DMS79 (cell line): ENCODE measurements at regions not wholly inside any gene's neighbourhood (a gene's known extent, or its start where the extent isn't known, plus 50 kb on each side); places are given as distances from the start of the nearest gene placed in this dataset.

Source experiments
- DNase-seq: peaks from one replicate; lab custom pipeline; 2025; lab: John Stamatoyannopoulos, UW

DNA sequence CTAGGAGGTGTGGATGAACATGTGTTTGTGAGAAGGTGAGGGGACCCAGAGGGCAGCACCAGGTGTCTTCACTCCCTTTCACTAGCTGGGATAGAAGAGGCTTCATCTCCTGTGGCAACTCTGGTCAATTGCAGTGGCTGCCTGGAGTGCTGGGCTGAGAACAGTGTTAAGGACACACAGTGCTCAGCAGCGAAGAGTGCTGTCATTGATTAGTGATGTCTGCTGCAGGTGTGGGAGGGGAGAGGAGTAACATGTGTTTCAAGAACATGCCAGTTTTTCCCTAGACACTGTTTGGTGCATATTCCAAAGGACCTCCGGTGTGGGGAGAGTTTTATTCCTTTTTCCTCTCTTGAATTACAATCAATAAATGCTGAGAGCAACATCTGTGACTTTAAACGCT, 95.9 kb upstream of the CXCR4 start:
- no peak for DNase-seq

DNA sequence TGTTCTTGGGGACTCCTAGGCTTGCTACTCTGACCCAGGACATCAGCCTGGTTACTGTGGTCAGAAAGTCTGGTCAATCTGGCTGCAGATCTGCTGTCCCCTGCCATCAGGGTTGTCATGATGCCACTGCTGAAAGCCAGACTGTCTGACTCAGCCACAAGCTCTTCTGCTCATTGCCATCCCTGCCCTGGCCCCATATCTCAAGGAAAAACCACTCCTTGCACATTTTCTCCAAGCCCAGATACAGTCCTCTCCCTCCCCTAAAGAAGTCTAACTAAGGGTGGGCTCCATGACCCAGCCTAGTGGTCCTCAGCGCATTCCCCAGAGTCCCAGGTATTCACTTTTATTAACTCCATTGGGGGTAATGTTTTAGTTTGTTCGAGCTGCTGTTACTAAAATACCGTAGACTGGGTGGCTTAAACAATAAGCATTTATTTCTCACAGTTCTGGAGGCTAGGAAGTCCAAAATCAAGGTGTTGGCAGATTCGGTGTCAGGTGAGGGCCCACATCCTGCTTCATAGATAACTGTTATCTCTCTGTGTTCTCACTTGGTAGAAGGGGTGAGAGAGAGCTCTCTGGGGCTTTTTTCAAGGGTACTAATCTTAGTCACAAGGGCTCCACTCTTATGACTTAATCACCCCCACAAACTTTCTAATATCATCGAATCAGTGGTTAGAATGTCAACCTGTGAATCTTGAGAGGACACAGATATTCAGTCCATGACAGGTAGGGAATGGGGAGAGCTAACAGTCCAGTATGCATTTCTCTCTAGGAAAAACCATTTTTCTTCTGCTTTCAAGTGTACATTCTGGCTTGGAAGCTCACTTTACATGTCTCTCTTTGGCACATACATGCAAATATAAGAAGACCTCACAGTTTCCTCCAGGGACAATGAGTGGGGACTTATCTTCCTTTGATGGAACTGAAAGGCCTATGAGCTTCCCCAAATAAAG, 94.8 kb upstream of the CXCR4 start:
- DNase-seq = no peak

GRCh38 chr2:136211701-136212100, 93.8 kb upstream of the CXCR4 start:
- DNase-seq = no peak

- DNase-seq = no peak
These were observed 92.9 kb upstream of the CXCR4 start for GRCh38 chr2:136210822-136211221.

DNA sequence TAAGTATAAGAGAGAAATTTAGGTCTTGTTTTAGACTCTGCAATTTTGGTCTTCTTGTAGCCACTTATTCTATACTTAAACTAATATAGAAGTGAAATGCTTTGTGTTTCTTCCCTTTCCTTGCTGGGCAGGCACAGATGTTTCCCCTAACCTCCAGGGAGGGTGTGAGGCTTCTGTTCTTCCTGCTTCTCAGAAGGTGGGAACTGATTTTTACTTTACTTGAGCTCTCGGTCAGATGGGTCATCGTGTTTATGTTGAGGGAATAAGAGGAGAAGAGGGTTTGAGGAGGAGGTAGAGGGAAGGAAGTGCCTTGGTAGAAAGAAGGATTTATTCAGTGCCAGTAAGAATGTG, 92.5 kb upstream of the CXCR4 start:
- no peak for DNase-seq

DNA sequence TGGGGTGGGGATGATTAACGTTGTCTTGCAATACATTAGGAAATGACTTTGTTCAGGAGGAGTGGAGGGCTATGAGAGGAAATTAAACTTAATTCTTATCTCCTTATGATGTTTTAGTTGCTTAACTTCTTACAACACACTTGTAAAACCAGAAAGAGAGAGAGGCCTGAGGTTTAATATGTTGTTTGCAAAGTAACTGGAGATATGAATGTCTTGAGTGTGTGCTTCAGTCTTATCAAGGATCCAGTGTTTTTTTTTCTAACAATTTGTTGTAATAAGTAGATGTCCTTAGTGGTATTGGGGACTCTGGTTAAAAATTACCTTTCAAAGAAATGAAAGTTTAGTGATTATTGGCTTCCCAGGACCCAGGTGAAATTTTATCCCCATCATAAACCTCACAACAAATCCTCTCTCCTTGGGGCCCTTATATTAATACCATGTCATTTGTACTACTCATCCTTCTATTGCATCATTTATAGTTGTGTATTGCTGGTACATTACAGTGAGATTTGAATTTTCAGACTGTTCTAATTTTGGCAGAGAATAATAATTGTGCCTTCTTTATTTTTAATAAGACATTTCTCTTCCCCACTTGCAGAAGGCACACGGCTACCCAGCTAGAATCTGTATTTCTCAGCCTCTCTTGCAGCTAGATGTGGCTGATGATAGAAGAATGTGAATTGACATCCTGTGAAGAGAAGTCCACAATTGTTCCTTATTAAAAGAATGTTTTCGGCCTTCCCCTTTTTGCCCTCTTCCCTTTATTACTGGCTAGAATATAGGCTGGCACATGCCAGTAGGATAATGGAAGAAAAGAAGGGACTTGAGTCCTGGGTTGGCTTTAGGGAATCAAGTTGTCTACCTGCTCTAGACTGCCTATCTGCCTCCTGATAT, 91.9 kb upstream of the CXCR4 start:
- peak; percentile 93 for DNase-seq

DNA sequence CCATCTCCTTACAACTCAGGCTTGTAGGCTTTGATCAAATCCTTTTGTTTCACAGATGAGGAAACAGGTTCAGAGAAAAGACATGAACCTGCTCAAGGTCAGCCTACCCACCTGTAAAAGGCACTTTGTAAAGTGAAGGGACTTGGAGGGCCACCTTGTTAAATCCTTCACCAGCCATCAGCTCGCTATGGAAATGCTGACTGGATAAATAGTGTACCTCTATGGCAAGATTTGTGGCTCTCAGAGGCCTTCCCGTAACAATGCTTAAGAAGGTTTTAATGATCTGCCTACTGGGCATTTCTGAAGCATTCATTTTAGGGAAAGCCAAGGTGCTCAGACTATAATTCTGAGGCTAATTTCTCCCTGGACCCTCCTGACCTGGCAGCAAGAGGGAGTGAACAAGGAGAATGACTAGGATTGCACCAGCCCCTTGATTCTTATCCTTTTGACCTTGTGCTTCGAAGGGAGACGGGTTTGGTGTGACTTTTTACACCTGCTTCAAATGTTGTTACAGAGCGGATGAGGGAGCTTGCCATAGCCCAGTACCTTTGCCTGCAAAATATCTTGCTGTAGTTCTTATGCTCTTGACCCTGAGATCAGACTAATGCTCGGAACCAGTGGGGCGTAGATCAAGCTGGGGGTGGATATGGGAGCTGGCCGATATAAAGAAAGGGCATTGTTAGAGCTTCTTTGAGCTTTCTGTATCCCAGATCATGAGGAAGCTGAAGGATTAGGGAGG, 90.9 kb upstream of the CXCR4 start:
- DNase-seq = peak; percentile 88

DNA sequence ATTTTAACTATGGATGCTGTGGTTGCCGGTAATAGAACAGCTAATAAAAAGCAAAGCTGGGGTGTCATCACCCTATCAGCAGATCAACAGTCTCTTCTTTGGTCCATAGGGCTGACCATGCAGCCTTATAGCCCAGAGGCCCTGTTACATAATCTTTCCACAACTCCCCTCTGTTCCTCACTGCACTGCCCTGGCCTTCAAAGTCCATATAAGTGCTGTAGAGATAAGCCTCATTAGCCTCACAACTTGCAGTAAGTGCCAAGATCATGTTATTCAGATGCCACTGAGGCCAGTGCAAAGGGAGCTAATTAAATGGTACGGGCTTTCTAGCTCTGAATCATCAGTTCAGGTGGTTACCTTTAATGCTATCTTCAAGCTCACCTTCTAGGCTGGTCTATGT, 89.7 kb upstream of the CXCR4 start:
- DNase-seq = no peak

GRCh38 chr2:136207030-136207623, 89.2 kb upstream of the CXCR4 start:
- peak; percentile 68 for DNase-seq

DNA sequence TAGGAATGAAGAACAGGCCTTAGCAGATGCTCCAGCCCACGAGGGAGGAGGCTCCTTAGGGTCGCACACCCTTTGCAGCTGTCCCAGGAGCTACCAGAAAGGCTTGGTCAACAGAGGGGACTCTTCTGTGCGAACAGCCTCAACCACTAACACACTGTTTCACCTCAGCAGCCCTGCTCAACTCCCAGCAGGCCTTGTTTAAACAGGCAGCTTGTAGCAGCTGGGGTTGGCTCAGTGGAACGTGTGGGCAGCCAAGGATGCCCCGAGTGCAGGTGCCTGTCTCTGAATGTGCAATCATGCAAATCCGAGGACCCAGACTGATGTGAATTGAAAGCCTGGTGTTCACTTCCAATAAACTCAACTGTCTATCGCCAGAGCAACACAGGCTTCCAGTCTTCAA, 88.7 kb upstream of the CXCR4 start:
- peak; percentile 90 for DNase-seq

DNA sequence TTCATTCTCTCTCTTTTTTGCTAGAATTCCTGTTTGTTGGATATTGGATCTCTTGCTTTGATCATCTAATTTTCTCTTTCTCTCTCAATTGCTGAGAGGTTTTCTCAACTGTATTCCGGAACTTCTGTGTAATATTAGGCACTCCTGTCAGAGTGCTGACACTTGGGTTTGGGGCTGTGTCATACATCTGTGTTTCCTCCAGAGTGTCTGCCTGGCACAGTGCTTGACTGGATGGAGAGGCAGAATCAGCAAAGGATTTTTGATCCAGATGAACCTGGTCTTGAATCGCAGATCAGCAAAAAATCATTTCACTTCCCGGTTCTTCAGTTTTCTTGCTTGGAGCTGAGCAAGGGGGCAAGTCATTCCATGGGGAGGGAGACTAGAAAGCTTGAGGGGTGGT, 87.7 kb upstream of the CXCR4 start:
- no peak for DNase-seq

- DNase-seq = no peak
These were observed 87.0 kb upstream of the CXCR4 start for GRCh38 chr2:136204971-136205370.

GRCh38 chr2:136195226-136195625, 77.3 kb upstream of the CXCR4 start:
- no peak for DNase-seq

DNA sequence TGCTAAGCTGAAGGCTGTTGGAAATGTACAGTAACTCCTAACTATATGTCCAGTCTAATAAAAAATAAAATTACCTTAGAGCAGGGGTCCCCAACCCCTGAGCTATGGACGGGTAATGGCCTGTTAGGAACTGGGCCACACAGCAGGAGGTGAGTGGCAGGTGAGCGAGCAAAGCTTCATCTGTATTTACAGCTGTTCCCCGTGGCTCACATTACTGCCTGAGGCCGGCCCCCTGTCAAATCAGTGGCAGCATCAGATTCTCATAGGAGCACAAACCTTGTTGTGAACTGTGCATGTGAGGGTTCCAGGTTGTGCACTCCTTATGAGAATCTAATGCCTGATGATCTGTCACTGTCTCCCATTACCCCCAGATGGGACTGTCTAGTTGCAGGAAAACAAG, 73.1 kb upstream of the CXCR4 start:
- no peak for DNase-seq

GRCh38 chr2:136189221-136189782, 71.4 kb upstream of the CXCR4 start:
- DNase-seq = no peak

- DNase-seq = no peak
These were observed 70.1 kb upstream of the CXCR4 start for GRCh38 chr2:136188086-136188485.

DNA sequence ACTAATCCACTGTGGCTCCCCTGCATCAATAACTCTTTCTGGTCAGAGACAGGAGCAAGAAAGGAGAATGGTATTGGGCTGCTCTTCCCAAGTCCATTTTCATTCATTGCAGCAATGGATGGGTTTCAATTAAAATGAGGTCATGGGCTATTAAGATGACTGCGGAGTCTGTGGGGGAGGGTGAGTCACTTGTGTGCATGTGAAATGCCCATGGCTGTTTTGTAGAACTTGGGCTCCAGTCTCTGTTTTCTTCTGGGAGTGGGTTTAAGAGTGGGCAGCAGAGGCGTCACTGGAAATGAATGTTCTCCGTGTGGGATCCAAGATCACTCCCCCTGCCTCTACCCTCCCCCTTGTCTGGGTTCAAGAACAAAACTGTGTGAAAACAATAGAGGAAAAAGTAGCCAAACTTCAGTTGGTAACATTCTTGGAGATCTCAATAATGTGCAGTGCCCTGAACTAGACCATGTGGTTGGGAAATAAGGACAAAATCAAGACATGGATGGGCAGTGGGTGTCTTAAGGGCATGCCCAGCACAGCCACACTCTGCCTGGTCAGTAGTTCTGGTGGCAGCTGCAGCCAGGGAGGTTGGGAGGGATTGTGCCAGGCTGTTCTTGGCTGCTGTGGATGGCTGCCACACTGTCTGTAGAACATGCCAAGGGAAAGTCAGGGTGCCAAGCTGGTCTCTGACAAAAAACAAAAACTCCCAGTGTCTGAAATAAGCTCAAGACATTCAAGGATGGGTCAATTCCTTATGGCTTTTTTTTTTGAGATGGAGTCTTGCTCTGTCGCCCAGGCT, 68.2 kb upstream of the CXCR4 start:
- DNase-seq = no peak

DNA sequence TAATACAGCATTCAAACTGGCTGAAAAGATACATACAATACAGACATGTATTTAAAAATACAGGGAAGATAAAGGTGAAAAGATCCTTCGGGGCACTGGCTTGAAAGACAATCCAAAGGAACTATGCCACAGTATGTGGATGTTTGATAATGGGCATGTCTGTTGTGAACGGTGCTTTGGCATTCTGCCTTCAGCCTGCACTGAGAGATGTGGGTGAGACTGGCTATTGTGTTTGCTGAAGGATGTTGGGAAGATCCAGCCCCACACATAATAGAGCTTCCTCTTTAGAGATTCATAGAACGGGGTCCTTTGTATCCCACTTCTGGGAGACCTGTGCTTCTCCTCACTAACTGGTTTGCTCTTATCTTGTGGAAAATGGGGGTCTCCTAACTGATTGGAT, 65.1 kb upstream of the CXCR4 start:
- DNase-seq = no peak

GRCh38 chr2:136182315-136182714, 64.4 kb upstream of the CXCR4 start:
- no peak for DNase-seq

DNA sequence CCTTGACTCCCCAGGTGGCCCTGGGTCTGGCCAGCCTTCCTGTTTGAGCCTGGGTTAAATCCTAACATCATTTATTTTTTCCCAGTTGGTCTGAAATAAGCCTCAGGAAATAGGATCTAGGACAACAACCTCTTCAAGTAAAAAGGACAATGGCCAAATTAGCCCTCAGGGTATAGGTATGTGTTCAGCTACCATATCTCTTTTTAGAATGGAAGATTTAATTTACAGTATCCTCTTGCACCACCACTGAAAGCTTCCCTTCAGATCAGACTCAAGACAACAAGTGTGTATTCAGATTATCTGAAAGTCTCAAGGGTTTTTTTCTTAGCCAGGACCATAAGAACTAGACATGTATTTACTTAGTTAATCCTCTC, 61.6 kb upstream of the CXCR4 start:
- DNase-seq = no peak
